EH (cell line): ENCODE measurements at regions not wholly inside any gene's neighbourhood (a gene's known extent, or its start where the extent isn't known, plus 50 kb on each side); places are given as distances from the start of the nearest gene placed in this dataset.

Source experiments
- DNase-seq: peaks from one replicate; pipeline ENCODE4 v3.0.0-alpha.2; 2015; ENCODE audit warnings: low read depth

DNA sequence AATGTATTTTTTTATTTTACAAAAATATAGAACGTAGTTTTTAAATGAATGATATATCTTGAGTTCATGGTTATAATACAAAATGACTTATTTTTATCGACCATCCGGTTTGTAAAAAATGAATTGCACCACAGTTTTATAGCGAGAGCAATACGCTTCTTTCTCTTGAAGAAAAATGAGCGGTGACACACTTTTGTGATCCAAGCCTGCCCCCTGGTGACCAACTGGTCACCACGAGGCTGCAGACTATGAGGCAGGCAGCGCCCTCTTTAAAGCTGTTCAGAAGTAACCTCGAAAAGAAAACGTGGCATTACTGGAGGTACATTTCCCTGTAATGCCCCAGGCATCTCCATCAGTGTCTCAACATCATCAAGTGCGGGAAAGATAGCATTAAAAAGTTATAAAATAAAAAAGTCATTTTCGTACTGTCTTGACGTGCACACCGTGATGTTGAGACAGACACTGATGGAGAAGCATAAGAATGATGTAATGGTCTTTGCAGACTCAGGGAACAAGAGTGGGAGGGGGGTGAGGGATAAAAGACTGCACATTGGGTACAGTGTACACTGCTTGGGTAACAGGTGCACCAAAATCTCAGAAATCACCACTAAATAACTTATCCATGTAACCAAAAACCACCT lies 734.2 kb upstream of the ADAMTS5 start:
- DNase-seq: peak; percentile 85

- no peak for DNase-seq
These were observed 728.4 kb upstream of the ADAMTS5 start for GRCh38 chr21:27695246-27695645.

GRCh38 chr21:27694667-27695066 lies 727.8 kb upstream of the ADAMTS5 start:
- DNase-seq: peak; percentile 45

DNA sequence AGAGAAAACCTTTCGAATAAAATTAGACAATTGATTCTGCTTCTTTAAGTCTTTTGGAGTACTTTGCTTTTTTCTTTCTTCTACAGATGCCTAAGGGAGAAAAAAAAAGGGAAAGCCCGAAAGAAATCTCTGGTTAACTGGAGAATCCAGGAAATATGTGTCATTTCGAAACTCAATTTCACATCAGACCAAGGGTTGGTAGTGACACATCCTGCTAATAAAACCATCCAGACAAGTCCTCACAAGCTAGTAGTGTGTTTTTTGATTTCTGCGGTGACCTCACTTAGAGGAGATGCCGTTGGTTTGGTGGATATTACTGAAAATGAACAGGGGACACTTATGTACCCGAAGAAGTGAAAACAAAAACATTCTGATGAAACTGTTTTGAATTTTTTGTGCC lies 726.5 kb upstream of the ADAMTS5 start:
- DNase-seq: peak; percentile 91

GRCh38 chr21:27691516-27691915 lies 724.6 kb upstream of the ADAMTS5 start:
- peak; percentile 56 for DNase-seq

GRCh38 chr21:27691006-27691405 lies 724.1 kb upstream of the ADAMTS5 start:
- no peak for DNase-seq

GRCh38 chr21:27690426-27690825 lies 723.5 kb upstream of the ADAMTS5 start:
- no peak for DNase-seq

DNA sequence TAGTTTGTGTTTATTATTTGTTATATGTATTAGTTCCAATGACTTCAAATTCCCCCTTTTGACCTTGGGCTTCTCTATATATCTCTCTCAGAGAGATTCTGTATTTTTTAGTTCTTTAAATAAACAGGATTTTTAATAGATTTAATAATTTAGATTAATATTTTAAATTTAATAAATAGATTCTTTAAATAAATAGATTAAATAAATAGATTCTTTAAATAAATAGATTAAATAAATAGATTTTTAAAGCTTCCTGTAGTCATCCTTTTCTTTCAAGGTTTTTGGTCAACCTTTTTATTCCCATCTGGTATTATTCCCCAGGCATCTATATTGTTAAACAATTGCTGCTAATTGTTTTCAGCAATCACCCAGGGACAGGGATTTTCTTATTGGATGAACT lies 721.9 kb upstream of the ADAMTS5 start:
- no peak for DNase-seq

DNA sequence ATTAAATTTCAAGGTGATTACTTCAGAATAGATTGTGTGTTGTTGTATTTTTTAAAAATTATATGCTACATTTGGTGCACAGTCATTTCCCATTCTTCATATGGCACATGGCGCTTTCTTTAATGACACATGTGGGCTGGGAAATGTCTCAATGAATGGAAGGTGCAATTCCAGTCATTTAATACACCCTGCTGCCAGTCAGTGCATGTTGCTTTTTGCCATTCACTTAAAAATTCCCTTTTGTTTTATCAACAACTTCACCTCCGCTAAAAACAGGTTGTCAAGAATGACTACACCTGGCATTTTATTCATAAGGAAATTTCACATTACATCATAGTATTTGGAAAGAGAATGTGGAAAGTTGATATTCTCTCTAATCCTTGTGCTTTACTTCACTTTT lies 716.4 kb upstream of the ADAMTS5 start:
- no peak for DNase-seq

GRCh38 chr21:27681841-27682240 lies 715.0 kb upstream of the ADAMTS5 start:
- peak; percentile 34 for DNase-seq

GRCh38 chr21:27681038-27681437 lies 714.1 kb upstream of the ADAMTS5 start:
- DNase-seq: peak; percentile 76

GRCh38 chr21:27680181-27680580 lies 713.3 kb upstream of the ADAMTS5 start:
- DNase-seq: no peak

DNA sequence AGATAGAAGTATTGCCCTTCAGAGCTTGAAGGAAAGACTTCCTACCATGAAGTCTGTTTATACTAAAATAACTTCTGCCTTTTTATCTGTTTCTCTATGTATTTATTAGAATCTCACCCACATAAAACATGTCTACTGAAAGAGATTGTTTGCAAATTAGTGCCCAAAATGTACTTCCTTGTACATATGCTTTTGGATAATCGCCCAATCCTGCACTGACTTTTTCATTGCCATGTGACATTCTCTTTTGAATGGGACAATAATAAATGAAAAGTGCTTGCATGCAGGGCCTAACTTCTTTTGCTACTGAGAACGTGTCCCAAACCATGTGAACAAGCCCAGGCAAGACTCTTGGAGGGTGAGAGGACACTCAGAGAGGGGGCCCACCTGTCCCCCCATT lies 711.6 kb upstream of the ADAMTS5 start:
- no peak for DNase-seq

DNA sequence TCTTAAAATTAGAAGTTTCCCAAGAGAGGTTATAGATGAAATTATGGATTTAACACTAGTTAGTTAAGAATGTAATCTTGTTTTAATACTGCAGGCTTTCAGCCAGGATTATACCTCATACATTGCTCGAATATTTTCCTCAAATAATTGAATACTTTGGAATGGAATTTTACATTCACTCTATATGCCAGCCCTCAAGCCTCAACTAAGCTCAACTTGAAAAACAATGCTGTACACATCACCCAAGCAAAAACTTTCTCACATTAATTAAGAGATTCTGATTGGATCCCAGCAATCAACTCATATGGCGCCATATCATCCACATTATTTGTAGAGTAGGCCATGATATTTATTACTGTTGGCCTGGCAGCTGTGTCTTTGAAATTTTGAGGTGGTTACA lies 710.7 kb upstream of the ADAMTS5 start:
- DNase-seq: peak; percentile 36

DNA sequence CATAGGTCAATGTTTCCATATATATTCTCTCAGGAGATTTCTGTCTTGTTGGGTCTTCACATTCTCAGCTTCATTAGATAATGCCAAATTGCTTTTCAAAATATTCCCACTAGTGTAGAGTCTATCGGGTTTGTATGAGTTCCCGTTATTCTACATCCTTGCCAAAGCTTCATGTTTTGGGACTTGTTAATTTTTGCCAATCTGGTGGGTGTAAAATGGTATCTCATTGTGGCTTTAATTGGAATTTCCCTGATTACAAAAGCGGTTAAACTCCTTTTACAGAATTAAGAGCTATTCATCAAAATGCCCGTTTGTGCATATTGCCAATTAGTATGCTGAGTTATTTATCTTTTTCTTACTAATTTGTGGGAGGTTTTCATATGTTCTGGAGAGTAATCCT lies 708.4 kb upstream of the ADAMTS5 start:
- no peak for DNase-seq

GRCh38 chr21:27674041-27674615 lies 707.2 kb upstream of the ADAMTS5 start:
- DNase-seq: peak; percentile 83

- DNase-seq: no peak
These were observed 706.7 kb upstream of the ADAMTS5 start for GRCh38 chr21:27673581-27673980.

DNA sequence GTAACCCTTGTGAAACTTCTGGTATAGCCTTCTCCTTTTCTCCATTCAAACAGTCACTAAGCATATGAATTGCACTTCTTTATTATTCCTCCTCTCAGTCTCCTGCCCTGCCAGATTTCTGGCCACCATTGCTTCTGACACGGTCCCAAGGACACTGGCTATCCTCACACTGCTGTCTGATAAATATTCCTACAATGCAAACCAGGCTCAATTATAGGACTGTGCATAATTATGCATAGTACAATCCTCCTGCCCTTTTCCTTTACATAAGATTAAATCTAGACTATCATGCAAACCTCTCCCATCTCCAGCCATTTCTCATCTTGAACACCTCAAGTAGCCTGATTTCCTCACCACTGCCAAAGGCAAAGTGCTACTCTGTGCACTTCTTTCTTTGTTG lies 704.3 kb upstream of the ADAMTS5 start:
- no peak for DNase-seq

DNA sequence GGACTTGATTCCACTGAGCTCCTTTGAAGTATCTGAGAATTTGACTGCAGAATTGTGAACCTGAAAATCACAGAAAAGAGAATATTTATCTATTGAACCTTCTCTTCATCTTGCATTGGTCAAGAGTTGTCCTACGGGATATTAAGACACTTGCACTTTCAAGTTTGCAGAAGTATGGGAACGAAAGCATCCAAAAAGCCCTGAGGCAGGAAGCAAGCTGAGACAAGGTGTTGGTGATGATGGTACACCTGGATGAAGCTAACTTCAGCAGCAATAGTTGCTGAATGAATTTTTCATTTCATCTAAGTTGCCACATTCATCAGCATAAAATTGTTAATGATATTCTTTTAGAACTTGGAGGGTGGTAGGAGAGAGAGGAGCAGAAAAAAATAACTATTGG lies 686.6 kb upstream of the ADAMTS5 start:
- DNase-seq: no peak

DNA sequence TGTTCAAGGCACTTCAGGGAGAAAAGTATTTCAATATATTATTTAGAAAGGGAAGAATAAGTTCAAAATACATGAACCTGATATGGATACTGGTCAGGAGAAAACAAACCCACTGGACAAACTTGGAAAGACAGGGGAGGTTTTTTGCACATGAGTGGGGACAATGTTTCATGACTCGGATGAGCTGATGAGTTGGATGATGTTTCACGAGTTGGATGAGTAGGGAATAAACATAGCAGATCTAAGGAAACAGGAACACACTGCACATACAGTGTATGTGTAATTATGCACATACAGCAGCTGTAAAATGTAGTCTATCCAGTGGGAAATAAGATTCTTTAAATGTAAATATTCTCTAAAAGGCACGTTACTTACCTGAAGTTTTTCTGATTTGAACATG lies 682.9 kb upstream of the ADAMTS5 start:
- peak; percentile 19 for DNase-seq

DNA sequence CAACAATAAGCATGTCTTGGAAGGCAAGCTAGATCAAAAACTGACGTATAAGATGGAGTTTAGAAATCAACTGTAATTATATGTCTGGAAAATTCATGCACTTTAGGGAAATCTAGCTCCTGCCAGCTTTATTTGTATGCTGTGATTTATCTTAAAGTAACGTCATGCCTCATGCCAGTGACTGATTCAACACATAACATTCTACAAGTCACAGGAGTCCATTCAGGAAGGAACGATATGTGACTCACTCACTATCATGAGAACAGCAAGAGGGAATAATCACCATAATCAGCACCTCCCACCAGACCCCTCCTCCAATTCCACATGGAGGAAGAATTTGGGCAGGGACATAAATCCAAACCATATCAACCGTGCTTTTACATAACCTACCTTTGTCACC lies 682.4 kb upstream of the ADAMTS5 start:
- DNase-seq: peak; percentile 92

DNA sequence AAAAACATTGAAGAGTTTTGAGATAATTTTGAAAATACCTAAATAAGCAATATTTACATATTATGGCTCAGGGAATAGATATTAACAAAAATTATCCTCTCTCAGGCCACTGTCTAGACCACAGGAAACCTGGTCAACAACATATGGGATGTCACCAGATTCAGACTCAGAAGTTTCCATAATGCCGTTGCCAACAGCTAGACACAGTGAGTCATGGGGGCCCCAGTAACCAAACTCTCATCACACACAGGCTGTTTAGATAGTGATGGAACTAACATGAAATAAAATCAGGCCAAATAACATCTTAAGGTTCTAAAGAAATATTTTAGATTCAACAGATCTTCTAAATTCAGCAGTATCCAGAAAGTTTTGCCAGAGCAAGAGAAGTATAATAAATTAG lies 681.7 kb upstream of the ADAMTS5 start:
- peak; percentile 85 for DNase-seq

- DNase-seq: peak; percentile 19
These were observed 681.0 kb upstream of the ADAMTS5 start for GRCh38 chr21:27647921-27648320.

GRCh38 chr21:27647401-27647800 lies 680.5 kb upstream of the ADAMTS5 start:
- DNase-seq: no peak
